OCI-LY3 (cell line): ENCODE measurements at regions not wholly inside any gene's neighbourhood (a gene's known extent, or its start where the extent isn't known, plus 50 kb on each side); places are given as distances from the start of the nearest gene placed in this dataset.

Source experiments
- H2AFZ ChIP-seq: fragments of 200-600, 300-600 bp; shearing (Covaris generic); 2 replicates; pipeline ENCODE4 v1.6.0; 2014; ENCODE audit warnings: antibody characterized with exemption, low read depth, low read length
- H3K27ac ChIP-seq: fragments of 200-600, 300-600 bp; sonication (generic); 2 replicates; pipeline ENCODE4 v1.5.1; 2014; ENCODE audit warnings: mild to moderate bottlenecking, low read length, moderate library complexity, mixed read lengths
- H3K27me3 ChIP-seq: fragments of 200-600, 300-600 bp; sonication (generic); 2 replicates; pipeline ENCODE4 v1.6.1; 2014; ENCODE audit warnings: low read depth, low read length, mixed read lengths
- H3K36me3 ChIP-seq: fragments of 200-600, 300-600 bp; sonication (generic); replicated peaks from 2 replicates; pipeline ENCODE3; 2014; ENCODE audit warnings: low read depth, low read length, mixed read lengths
- H3K4me1 ChIP-seq: fragments of 300-600, 200-600 bp; sonication (generic); 2 replicates; pipeline ENCODE4 v1.6.1; 2014; ENCODE audit warnings: low read length, mixed read lengths
- H3K4me2 ChIP-seq: fragments of 200-600, 300-600 bp; sonication (generic); 2 replicates; pipeline ENCODE4 v1.6.1; 2014; ENCODE audit warnings: low read length, mixed read lengths
- H3K4me3 ChIP-seq: fragments of 300-600, 200-600 bp; sonication (generic); 2 replicates; pipeline ENCODE4 v1.5.1; 2014; ENCODE audit warnings: antibody characterized with exemption, mild to moderate bottlenecking, low read length, moderate library complexity
- H3K79me2 ChIP-seq: fragments of 300-600, 200-600 bp; shearing (Covaris generic); 2 replicates; pipeline ENCODE4 v1.6.1; 2014; ENCODE audit warnings: mild to moderate bottlenecking, low read length, mixed read lengths
- H3K9ac ChIP-seq: fragments of 300-600, 200-600 bp; shearing (Covaris generic); 2 replicates; pipeline ENCODE4 v1.6.0; 2014; ENCODE audit warnings: mild to moderate bottlenecking, low read length, moderate library complexity
- H3K9me3 ChIP-seq: fragments of 200-600, 300-600 bp; shearing (Covaris generic); 2 replicates; pipeline ENCODE4 v1.6.1; 2014; ENCODE audit warnings: low read length, mixed read lengths; ENCODE audit not compliant: insufficient read depth
- H4K20me1 ChIP-seq: fragments of 200-600, 300-600 bp; sonication (generic); 2 replicates; pipeline ENCODE4 v1.6.1; 2016; ENCODE audit warnings: low read length, mixed read lengths; ENCODE audit not compliant: insufficient read depth
- CTCF ChIP-seq: fragments of 200-600, 300-600 bp; sonication (generic); IDR thresholded peaks from 2 replicates; pipeline ENCODE4 v1.5.1; 2014; ENCODE audit warnings: antibody characterized with exemption, low read length, low read depth
- EZH2phosphoT487 ChIP-seq: fragments of 200-600 bp; shearing (Covaris generic); IDR thresholded peaks from 2 replicates; pipeline ENCODE4 v1.6.1; 2018; ENCODE audit warnings: antibody characterized with exemption, mixed run types, low read depth

GRCh38 chr10:109780997-109781396 is 142.3 kb downstream of the XPNPEP1 start:
- Histone ChIP-seq H3K27ac (no peak overlapping the region), H2AFZ (no peak overlapping the region), H3K36me3 (no peaks in the 10 kb centered on the region), H3K4me2 (no peak overlapping the region), H4K20me1 (no peaks in the 10 kb centered on the region), H3K4me3 (no peak overlapping the region), H3K4me1 (no peaks in the 10 kb centered on the region), H3K9ac (no peak overlapping the region), H3K9me3 (no peaks in the 10 kb centered on the region), H3K79me2 (no peaks in the 10 kb centered on the region), H3K27me3 (no peaks in the 10 kb centered on the region)
- TF ChIP-seq EZH2phosphoT487, result no peak
- TF ChIP-seq CTCF, result no peak

GRCh38 chr10:109778993-109779392 is 144.3 kb downstream of the XPNPEP1 start:
- no peak overlapping the region for H3K4me2 ChIP-seq
- TF ChIP-seq CTCF (no peak), EZH2phosphoT487 (no peak)
- no peak overlapping the region for H2AFZ ChIP-seq

GRCh38 chr10:109774121-109774440 is 149.2 kb downstream of the XPNPEP1 start:
- H3K4me1 ChIP-seq, result no peaks in the 10 kb centered on the region
- H3K36me3 ChIP-seq, result no peaks in the 10 kb centered on the region
- H3K4me3 ChIP-seq, result no peak overlapping the region
- H3K9ac ChIP-seq, result no peak overlapping the region
- no peak for TF ChIP-seq EZH2phosphoT487
- TF ChIP-seq CTCF, result no peak
- no peak overlapping the region for H3K27ac ChIP-seq
- H3K4me2 ChIP-seq, result no peak overlapping the region
- no peak overlapping the region for H2AFZ ChIP-seq
- H3K9me3 ChIP-seq, result no peaks in the 10 kb centered on the region
- no peaks in the 10 kb centered on the region for H4K20me1 ChIP-seq
- no peaks in the 10 kb centered on the region for H3K27me3 ChIP-seq
- H3K79me2 ChIP-seq, result no peaks in the 10 kb centered on the region

More at GRCh38 chr10:109778993-109779392, 144.3 kb downstream of the XPNPEP1 start:
- H3K4me3 ChIP-seq, result no peak overlapping the region
- H3K36me3 ChIP-seq, result no peaks in the 10 kb centered on the region
- no peaks in the 10 kb centered on the region for H3K27me3 ChIP-seq
- H4K20me1 ChIP-seq, result no peaks in the 10 kb centered on the region
- H3K9ac ChIP-seq, result no peak overlapping the region
- H3K4me1 ChIP-seq, result no peaks in the 10 kb centered on the region
- no peaks in the 10 kb centered on the region for H3K79me2 ChIP-seq
- H3K27ac ChIP-seq, result no peak overlapping the region
- no peaks in the 10 kb centered on the region for H3K9me3 ChIP-seq

GRCh38 chr10:109773288-109774120 is 149.8 kb downstream of the XPNPEP1 start:
- H3K4me2 ChIP-seq, result no peak overlapping the region
- H3K4me1 ChIP-seq, result no peaks in the 10 kb centered on the region
- no peaks in the 10 kb centered on the region for H3K36me3 ChIP-seq
- no peak overlapping the region for H3K4me3 ChIP-seq
- no peaks in the 10 kb centered on the region for H3K27me3 ChIP-seq
- TF ChIP-seq CTCF, result peak; percentile 50
- TF ChIP-seq EZH2phosphoT487, result no peak
- no peaks in the 10 kb centered on the region for H4K20me1 ChIP-seq
- H3K9ac ChIP-seq, result no peak overlapping the region
- H3K9me3 ChIP-seq, result no peaks in the 10 kb centered on the region
- H2AFZ ChIP-seq, result no peak overlapping the region
- no peak overlapping the region for H3K27ac ChIP-seq
- H3K79me2 ChIP-seq, result no peaks in the 10 kb centered on the region
